WERI-Rb-1 (cell line): ENCODE measurements at regions not wholly inside any gene's neighbourhood (a gene's known extent, or its start where the extent isn't known, plus 50 kb on each side); places are given as distances from the start of the nearest gene placed in this dataset.

Source experiments
- DNase-seq: peaks from one replicate; pipeline ENCODE4 v3.0.0-alpha.2; 2020
- H3K27ac ChIP-seq: fragments of 250-450 bp; sonication (Bioruptor Pico); 2 replicates; pipeline ENCODE4 v1.5.1; 2020; ENCODE audit warnings: mild to moderate bottlenecking, moderate library complexity
- H3K27me3 ChIP-seq: fragments of 250-450 bp; sonication (Bioruptor Pico); 2 replicates; pipeline ENCODE4 v1.5.1; 2021; ENCODE audit warnings: mild to moderate bottlenecking, low read depth, moderate library complexity; ENCODE audit not compliant: insufficient read depth, severe bottlenecking
- H3K36me3 ChIP-seq: fragments of 250-450 bp; sonication (Bioruptor Pico); 2 replicates; pipeline ENCODE4 v1.5.1; 2020; ENCODE audit warnings: mild to moderate bottlenecking, moderate library complexity
- H3K4me3 ChIP-seq: 2 replicates; pipeline ENCODE4 v1.5.1; 2011; ENCODE audit warnings: low read depth, mild to moderate bottlenecking, control low read depth, low read length
- H3K9me3 ChIP-seq: fragments of 250-450 bp; sonication (Bioruptor Pico); 2 replicates; pipeline ENCODE4 v1.5.1; 2021; ENCODE audit warnings: mild to moderate bottlenecking, moderate library complexity; ENCODE audit not compliant: severe bottlenecking
- CTCF ChIP-seq: IDR thresholded peaks from 2 replicates; pipeline ENCODE4 v1.5.1; 2011; ENCODE audit warnings: low read depth, mild to moderate bottlenecking, control low read depth, inconsistent platforms, low read length

GRCh38 chrX:45761920-45762319, 561.2 kb upstream of the DIPK2B start:
- H3K36me3 ChIP-seq = no peaks in the 10 kb centered on the region
- H3K27ac ChIP-seq = no peak overlapping the region

DNA sequence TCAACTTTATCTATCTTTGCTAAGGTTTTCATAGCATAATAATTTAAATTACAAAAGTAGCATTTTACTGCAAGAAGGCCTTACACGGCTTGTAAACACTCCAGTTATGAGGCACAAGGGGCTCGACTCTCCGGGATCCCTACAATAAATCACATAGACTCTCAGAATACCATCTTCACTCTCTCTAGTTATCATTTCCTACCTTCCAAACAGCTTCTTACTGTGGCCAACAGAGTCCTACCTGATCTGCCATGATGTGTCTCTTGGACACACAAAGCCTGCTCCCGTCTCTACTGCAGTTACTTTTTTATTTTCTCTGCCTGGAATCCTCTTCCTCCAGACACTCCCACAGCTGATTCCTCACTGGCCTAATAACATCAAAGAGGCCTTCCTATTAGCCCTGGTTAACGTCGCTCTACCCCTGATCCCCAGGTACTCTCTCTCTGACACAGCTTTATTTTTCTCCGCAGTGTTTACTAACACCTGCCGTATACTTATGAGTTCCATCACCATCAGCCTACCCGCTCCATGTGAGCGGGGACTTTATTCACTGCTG, 559.6 kb upstream of the DIPK2B start:
- H3K36me3 ChIP-seq = no peaks in the 10 kb centered on the region
- H3K27me3 ChIP-seq = peaks cover 2% of the 10 kb centered on the region
- no peaks in the 10 kb centered on the region for H3K9me3 ChIP-seq
- no peak overlapping the region for H3K27ac ChIP-seq
- H3K4me3 ChIP-seq = no peak overlapping the region
- no peak for TF ChIP-seq CTCF
- no peak for DNase-seq

More at GRCh38 chrX:45761920-45762319, 561.2 kb upstream of the DIPK2B start:
- DNase-seq = no peak
- Histone ChIP-seq H3K4me3 (no peak overlapping the region), H3K9me3 (no peaks in the 10 kb centered on the region), H3K27me3 (peaks cover 2% of the 10 kb centered on the region)
- no peak for TF ChIP-seq CTCF

GRCh38 chrX:45758738-45759397, 558.2 kb upstream of the DIPK2B start:
- H3K27me3 ChIP-seq = peaks cover 2% of the 10 kb centered on the region
- no peak overlapping the region for H3K4me3 ChIP-seq
- no peaks in the 10 kb centered on the region for H3K9me3 ChIP-seq
- H3K27ac ChIP-seq = no peak overlapping the region
- TF ChIP-seq CTCF = no peak
- no peaks in the 10 kb centered on the region for H3K36me3 ChIP-seq
- no peak for DNase-seq

- DNase-seq = no peak
- no peaks in the 10 kb centered on the region for H3K9me3 ChIP-seq
- H3K27me3 ChIP-seq = peaks cover 2% of the 10 kb centered on the region
- no peak overlapping the region for H3K4me3 ChIP-seq
- no peaks in the 10 kb centered on the region for H3K36me3 ChIP-seq
- TF ChIP-seq CTCF = no peak
- H3K27ac ChIP-seq = no peak overlapping the region
These were observed 557.6 kb upstream of the DIPK2B start for GRCh38 chrX:45758319-45758718.

GRCh38 chrX:45757272-45757671, 556.6 kb upstream of the DIPK2B start:
- no peaks in the 10 kb centered on the region for H3K9me3 ChIP-seq
- no peak overlapping the region for H3K27ac ChIP-seq
- H3K36me3 ChIP-seq = no peaks in the 10 kb centered on the region

More at GRCh38 chrX:45757272-45757671, 556.6 kb upstream of the DIPK2B start:
- H3K4me3 ChIP-seq = no peak overlapping the region
- H3K27me3 ChIP-seq = peaks cover 1% of the 10 kb centered on the region
- DNase-seq = no peak
- TF ChIP-seq CTCF = no peak
